C4-2B (cell line): ENCODE measurements at regions not wholly inside any gene's neighbourhood (a gene's known extent, or its start where the extent isn't known, plus 50 kb on each side); places are given as distances from the start of the nearest gene placed in this dataset.

ENCODE experiments used
- ZFX ChIP-seq: fragments of 450-650 bp; IDR thresholded peaks from 2 replicates; pipeline ENCODE4 v1.6.1; 2017
- TF ChIP-seq, protein P1 (sequence below): fragments of 450-650 bp; conservative IDR thresholded peaks from 2 replicates; pipeline ENCODE4 v1.5.1; 2017; ENCODE audit warnings: mild to moderate bottlenecking

- TF ChIP-seq, protein P1, sequence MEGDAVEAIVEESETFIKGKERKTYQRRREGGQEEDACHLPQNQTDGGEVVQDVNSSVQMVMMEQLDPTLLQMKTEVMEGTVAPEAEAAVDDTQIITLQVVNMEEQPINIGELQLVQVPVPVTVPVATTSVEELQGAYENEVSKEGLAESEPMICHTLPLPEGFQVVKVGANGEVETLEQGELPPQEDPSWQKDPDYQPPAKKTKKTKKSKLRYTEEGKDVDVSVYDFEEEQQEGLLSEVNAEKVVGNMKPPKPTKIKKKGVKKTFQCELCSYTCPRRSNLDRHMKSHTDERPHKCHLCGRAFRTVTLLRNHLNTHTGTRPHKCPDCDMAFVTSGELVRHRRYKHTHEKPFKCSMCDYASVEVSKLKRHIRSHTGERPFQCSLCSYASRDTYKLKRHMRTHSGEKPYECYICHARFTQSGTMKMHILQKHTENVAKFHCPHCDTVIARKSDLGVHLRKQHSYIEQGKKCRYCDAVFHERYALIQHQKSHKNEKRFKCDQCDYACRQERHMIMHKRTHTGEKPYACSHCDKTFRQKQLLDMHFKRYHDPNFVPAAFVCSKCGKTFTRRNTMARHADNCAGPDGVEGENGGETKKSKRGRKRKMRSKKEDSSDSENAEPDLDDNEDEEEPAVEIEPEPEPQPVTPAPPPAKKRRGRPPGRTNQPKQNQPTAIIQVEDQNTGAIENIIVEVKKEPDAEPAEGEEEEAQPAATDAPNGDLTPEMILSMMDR: no peak
- no peak for TF ChIP-seq ZFX
Observed at GRCh38 chr12:75932241-75932640, 99.3 kb downstream of the PHLDA1 start.
